Ishikawa (cell line): ENCODE measurements at regions not wholly inside any gene's neighbourhood (a gene's known extent, or its start where the extent isn't known, plus 50 kb on each side); places are given as distances from the start of the nearest gene placed in this dataset.

Experiments
- CEBPB ChIP-seq: IDR thresholded peaks from 2 replicates; pipeline ENCODE4 v1.6.1; 2012
- CREB1 ChIP-seq: IDR thresholded peaks from 2 replicates; pipeline ENCODE4 v1.6.1; 2012; ENCODE audit warnings: low read depth
- EGR1 ChIP-seq: IDR thresholded peaks from 2 replicates; pipeline ENCODE4 v1.6.1; 2012
- EP300 ChIP-seq: IDR thresholded peaks from 2 replicates; pipeline ENCODE4 v1.6.1; 2012; ENCODE audit warnings: borderline replicate concordance
- FOXM1 ChIP-seq: IDR thresholded peaks from 2 replicates; pipeline ENCODE4 v1.6.1; 2012; ENCODE audit warnings: low read depth, borderline replicate concordance
- NFIC ChIP-seq: IDR thresholded peaks from 2 replicates; pipeline ENCODE4 v1.6.1; 2012
- RAD21 ChIP-seq: IDR thresholded peaks from 2 replicates; pipeline ENCODE4 v1.6.1; 2012; ENCODE audit warnings: low read depth
- TAF1 ChIP-seq: IDR thresholded peaks from 2 replicates; pipeline ENCODE4 v1.6.1; 2012; ENCODE audit warnings: low read depth, mild to moderate bottlenecking
- TCF12 ChIP-seq: IDR thresholded peaks from 2 replicates; pipeline ENCODE4 v1.6.1; 2012; ENCODE audit warnings: low read depth
- TEAD4 ChIP-seq: IDR thresholded peaks from 2 replicates; pipeline ENCODE4 v1.6.1; 2012
- USF1 ChIP-seq: IDR thresholded peaks from 2 replicates; pipeline ENCODE4 v1.6.1; 2012
- YY1 ChIP-seq: IDR thresholded peaks from 2 replicates; pipeline ENCODE4 v1.6.1; 2012; ENCODE audit warnings: low read depth
- ZBTB7A ChIP-seq: IDR thresholded peaks from 2 replicates; pipeline ENCODE4 v1.6.1; 2012; ENCODE audit warnings: low read depth
- TF ChIP-seq, protein P1 (sequence below): IDR thresholded peaks from 2 replicates; pipeline ENCODE4 v1.6.1; 2012; ENCODE audit warnings: low read depth, mild to moderate bottlenecking
- TF ChIP-seq, protein P2 (sequence below): IDR thresholded peaks from 2 replicates; pipeline ENCODE4 v1.6.1; 2012

GRCh38 chr13:31943591-31943990 is 88.0 kb upstream of the FRY start:
- TF ChIP-seq, protein P1, sequence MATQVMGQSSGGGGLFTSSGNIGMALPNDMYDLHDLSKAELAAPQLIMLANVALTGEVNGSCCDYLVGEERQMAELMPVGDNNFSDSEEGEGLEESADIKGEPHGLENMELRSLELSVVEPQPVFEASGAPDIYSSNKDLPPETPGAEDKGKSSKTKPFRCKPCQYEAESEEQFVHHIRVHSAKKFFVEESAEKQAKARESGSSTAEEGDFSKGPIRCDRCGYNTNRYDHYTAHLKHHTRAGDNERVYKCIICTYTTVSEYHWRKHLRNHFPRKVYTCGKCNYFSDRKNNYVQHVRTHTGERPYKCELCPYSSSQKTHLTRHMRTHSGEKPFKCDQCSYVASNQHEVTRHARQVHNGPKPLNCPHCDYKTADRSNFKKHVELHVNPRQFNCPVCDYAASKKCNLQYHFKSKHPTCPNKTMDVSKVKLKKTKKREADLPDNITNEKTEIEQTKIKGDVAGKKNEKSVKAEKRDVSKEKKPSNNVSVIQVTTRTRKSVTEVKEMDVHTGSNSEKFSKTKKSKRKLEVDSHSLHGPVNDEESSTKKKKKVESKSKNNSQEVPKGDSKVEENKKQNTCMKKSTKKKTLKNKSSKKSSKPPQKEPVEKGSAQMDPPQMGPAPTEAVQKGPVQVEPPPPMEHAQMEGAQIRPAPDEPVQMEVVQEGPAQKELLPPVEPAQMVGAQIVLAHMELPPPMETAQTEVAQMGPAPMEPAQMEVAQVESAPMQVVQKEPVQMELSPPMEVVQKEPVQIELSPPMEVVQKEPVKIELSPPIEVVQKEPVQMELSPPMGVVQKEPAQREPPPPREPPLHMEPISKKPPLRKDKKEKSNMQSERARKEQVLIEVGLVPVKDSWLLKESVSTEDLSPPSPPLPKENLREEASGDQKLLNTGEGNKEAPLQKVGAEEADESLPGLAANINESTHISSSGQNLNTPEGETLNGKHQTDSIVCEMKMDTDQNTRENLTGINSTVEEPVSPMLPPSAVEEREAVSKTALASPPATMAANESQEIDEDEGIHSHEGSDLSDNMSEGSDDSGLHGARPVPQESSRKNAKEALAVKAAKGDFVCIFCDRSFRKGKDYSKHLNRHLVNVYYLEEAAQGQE: no peak
- no peak for TF ChIP-seq TCF12
- TF ChIP-seq CREB1: no peak

- TF ChIP-seq EGR1 (no peak), YY1 (no peak), TAF1 (no peak), NFIC (no peak), CEBPB (no peak), USF1 (no peak), ZBTB7A (no peak), EP300 (no peak), TCF12 (no peak), RAD21 (no peak), FOXM1 (no peak), CREB1 (no peak)
- TF ChIP-seq, protein P2, sequence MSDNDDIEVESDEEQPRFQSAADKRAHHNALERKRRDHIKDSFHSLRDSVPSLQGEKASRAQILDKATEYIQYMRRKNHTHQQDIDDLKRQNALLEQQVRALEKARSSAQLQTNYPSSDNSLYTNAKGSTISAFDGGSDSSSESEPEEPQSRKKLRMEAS: no peak
- TF ChIP-seq, protein P1: no peak
Measured at GRCh38 chr13:31944262-31945160, 87.1 kb upstream of the FRY start.

DNA sequence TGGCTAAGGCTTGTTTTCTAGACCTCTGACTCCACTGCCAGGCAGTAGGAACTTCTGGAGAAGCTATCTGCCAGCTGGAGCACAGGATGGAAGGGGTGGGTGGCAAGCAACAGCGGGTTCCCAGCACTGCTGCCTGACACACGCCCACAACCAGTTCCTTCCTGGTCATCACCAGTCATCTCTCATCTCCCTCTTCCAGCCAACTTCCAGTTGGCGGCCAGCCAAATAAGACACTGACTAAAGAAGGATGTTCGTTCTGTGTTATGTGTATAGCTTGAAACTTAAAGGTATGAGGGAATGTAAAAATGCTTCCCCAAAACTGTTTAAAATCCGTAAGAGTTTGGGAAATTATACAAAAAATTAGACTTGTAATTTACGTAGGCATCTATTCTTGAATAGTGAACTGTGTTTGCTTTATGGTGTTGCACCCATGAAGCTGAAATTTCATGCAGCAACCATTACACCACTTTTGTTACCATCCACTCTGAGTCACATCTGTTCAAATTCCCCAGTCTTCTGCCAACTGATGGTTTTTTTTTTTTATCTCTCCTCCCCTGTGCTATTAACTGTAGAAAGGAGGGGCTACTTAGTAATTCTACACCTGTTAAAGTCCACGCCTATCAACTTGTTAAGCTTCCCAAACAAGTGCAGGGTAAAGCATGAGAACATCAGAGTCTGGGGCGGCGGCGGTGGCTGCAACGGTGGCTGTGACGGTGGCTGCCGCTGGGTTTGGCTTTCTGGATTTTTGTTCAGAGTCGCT is 86.2 kb upstream of the FRY start:
- TF ChIP-seq CEBPB (no peak), RAD21 (no peak), NFIC (peak; percentile 39; the same call in 1 of the 2 replicates), CREB1 (no peak), FOXM1 (no peak)
- TF ChIP-seq, protein P2: no peak

DNA sequence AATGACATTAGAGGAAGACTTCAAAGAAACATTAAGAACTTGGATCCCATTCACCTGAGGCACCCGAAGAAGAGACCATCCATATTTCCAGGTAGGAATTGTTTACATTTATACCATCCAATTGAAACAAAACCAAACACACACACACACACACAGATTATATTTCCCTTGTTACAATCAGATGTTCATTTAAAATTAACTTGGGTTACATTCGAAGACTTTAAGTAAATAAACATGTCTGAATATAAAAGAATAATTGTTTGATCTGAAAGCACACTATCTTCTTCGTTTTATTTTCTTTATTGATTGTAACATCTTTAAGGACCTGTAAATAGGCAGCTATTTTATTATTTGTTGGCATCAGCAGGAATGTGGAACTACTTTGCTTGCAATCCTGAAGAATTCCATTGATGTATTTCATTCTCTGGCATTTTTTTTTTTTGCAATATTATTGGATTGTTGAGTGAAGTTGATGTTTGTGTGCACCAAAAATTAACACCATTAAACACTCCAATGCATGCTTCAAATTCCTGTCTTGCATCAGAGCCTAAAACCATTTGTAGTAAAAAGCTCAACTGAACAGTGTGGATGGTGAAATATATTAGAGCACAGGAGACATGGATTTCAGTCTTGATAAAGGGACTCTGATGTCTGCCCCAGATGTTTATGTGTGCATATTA is 85.3 kb upstream of the FRY start:
- TF ChIP-seq EP300: no peak
- no peak for TF ChIP-seq ZBTB7A
- TF ChIP-seq, protein P2: no peak
- no peak for TF ChIP-seq EGR1
- TF ChIP-seq, protein P1: no peak
- TF ChIP-seq TEAD4: no peak
- TF ChIP-seq CEBPB: no peak
- TF ChIP-seq TAF1: no peak
- TF ChIP-seq YY1: no peak
- TF ChIP-seq RAD21: no peak
- no peak for TF ChIP-seq TCF12
